HG03469 (cell line): ENCODE measurements at regions not wholly inside any gene's neighbourhood (a gene's known extent, or its start where the extent isn't known, plus 50 kb on each side); places are given as distances from the start of the nearest gene placed in this dataset.

Experiments used
- ATAC-seq: cut with Tn5 transposase; IDR thresholded peaks from one replicate; pipeline ENCODE4 v1.9.1; 2021; ENCODE audit warnings: mild to moderate bottlenecking, moderate library complexity, moderate number of reproducible peaks; ENCODE audit not compliant: unreplicated experiment

GRCh38 chr14:95466506-95466905 lies 49.9 kb downstream of the SYNE3 start:
- no peak for ATAC-seq

- ATAC-seq, result no peak
These were observed 50.5 kb downstream of the SYNE3 start for GRCh38 chr14:95465936-95466335.

GRCh38 chr14:95465358-95465757 lies 51.1 kb downstream of the SYNE3 start:
- ATAC-seq, result no peak

- no peak for ATAC-seq
These were observed 51.9 kb downstream of the SYNE3 start for GRCh38 chr14:95464514-95464913.

GRCh38 chr14:95464103-95464502 lies 52.3 kb downstream of the SYNE3 start:
- no peak for ATAC-seq

- no peak for ATAC-seq
These were observed 53.1 kb downstream of the SYNE3 start for GRCh38 chr14:95463171-95463901.

GRCh38 chr14:95462491-95462890 lies 54.0 kb downstream of the SYNE3 start:
- no peak for ATAC-seq

GRCh38 chr14:95460647-95461478 lies 55.6 kb downstream of the SYNE3 start:
- no peak for ATAC-seq

GRCh38 chr14:95458906-95459305 lies 57.5 kb downstream of the SYNE3 start:
- ATAC-seq, result no peak

GRCh38 chr14:95458459-95458858 lies 58.0 kb downstream of the SYNE3 start:
- no peak for ATAC-seq

GRCh38 chr14:95456281-95456680 lies 60.2 kb downstream of the SYNE3 start:
- ATAC-seq, result no peak

GRCh38 chr14:95455246-95455645 lies 61.2 kb downstream of the SYNE3 start:
- no peak for ATAC-seq

- no peak for ATAC-seq
These were observed 62.8 kb downstream of the SYNE3 start for GRCh38 chr14:95453713-95453980.

GRCh38 chr14:95452893-95453712 lies 63.3 kb downstream of the SYNE3 start:
- ATAC-seq, result no peak

- no peak for ATAC-seq
These were observed 64.1 kb downstream of the SYNE3 start for GRCh38 chr14:95452176-95452892.

GRCh38 chr14:95449131-95449530 lies 67.3 kb downstream of the SYNE3 start:
- ATAC-seq, result no peak

GRCh38 chr14:95446470-95446869 lies 70.0 kb downstream of the SYNE3 start:
- ATAC-seq, result no peak

- ATAC-seq, result no peak
These were observed 70.8 kb downstream of the SYNE3 start for GRCh38 chr14:95445676-95446075.

GRCh38 chr14:95445161-95445560 lies 71.3 kb downstream of the SYNE3 start:
- ATAC-seq, result no peak

GRCh38 chr14:95444132-95445129 lies 72.0 kb downstream of the SYNE3 start:
- no peak for ATAC-seq
